ENCODE measurements at regions not wholly inside any gene's neighbourhood (a gene's known extent, or its start where the extent isn't known, plus 50 kb on each side); places are given as distances from the start of the nearest gene placed in this dataset.

GRCh38 chr5:17761326-17761725, 127.1 kb downstream of the TAF11L14 start:
- no peak for DNase-seq (ENCODE audit: low spot score)

GRCh38 chr5:17763301-17763700, 129.0 kb downstream of the TAF11L14 start:
- DNase-seq (ENCODE audit: low spot score): no peak

- DNase-seq (ENCODE audit: low spot score): no peak
These were observed 131.8 kb downstream of the TAF11L14 start for GRCh38 chr5:17766031-17766430.

DNA sequence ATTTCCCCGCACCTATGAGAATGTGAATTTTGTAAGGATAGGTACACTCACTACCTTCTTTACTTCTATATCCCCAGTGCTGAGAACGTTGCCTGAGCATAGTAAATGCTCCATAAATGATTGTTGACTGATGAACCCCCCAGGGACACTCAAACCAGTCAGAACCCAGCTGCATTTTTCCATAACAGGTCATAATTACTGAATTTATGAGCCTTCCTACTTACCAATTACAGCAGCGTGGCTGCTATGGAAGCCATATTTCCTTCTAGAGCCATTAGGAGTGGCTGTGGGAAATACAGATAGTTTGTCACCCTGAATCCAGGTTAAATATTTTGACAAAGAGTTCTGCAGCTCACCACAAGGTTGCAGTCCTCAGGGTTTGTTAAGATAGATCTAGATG, 135.0 kb downstream of the TAF11L14 start:
- no peak for DNase-seq (ENCODE audit: low spot score)

DNA sequence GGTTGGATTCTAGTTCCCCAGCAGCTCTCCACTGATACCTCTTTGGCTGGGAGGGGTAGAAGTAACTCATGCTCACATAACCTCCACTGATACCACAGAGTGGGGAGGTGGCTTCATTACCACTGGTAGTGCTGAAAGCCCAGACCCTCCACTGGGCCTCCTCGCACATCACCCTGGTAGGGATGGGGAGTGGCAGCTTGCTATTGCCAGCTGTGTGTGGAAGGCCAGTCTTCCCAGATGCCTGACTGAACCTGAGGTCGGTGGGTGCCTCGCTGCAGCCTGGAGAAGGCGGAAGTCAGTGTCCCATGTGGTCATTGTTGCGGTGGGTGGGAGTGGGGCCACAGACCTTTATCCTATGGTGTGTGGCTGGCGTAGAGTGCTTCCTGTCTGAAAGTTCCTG, 138.0 kb downstream of the TAF11L14 start:
- no peak for DNase-seq (ENCODE audit: low spot score)

DNA sequence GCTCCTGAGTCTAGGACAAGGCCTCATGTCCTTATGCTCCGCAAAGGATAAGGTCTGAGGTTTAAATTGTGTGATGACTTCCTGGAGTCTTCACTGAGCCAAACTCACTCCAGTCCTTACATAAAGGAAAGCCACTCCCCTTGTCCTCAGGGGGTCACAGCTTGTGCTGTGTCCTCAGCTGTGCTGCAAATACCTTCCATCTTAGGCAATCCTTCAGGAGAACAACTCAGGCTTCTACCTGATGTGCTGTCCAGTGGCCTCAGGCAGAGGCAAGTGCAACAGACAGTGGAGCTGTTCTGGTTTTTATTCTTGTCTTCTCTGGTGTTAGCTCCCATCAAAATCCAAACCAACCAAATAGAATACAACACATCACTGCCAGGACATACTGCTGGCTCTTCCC, 151.5 kb downstream of the TAF11L14 start:
- no peak for DNase-seq (ENCODE audit: low spot score)

DNA sequence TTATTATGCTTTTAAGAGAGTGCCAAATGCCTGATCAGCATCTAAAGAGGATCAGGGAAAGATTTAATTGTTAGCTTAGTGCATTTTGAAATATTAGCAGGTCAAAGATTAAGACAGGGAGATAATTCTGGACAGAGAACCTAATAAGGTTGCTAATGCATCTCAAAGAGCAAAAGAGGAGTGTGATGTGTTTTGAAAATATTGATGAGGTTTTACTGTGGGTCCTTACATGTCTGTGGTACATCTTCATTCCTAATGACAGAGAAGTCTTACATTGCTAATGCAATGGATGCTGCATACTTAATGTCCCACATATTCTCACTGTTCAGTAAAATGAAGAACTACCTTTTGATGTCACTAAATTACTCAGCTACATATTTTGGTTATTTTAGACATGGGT, 154.1 kb downstream of the TAF11L14 start:
- no peak for DNase-seq (ENCODE audit: low spot score)

DNA sequence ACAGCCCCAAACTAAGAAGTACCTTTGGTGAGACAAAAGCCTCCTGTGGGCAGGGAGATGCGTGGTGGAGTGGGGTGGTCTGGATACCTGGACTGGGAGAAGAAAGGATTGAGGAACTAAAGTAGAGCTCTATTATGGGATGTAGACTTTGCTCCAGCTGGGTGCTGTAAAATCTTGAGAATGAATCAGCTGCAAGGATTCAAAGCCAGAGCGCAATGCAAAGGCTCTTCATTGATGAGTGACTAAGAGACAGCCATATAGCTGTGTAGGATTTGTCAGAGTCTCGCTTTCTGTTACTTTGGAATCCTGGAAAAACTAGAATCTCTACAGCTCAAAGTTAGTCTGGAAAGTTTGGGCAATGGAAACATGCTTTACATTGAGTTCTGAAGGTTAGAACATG, 159.9 kb downstream of the TAF11L14 start:
- no peak for DNase-seq (ENCODE audit: low spot score)

DNA sequence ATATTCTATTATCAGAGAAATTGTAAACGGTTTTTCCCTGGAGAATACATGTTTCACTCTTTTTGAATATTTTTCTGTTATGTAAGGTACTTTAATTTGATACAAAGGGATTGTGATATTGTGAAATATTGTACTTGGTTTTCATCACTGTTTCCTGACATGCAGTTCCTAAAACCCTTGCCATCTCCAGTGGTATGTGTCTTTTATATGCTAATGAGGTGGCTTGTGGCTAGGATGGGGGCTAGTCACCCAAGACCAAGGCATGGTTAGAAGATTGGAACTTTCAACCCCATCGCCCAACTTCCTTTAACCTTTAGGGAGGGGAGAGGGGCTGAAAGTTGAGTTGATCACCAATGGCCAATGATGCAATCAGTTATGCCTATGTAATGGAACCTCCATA, 160.6 kb downstream of the TAF11L14 start:
- no peak for DNase-seq (ENCODE audit: low spot score)

- no peak for DNase-seq (ENCODE audit: low spot score)
These were observed 161.9 kb downstream of the TAF11L14 start for GRCh38 chr5:17796142-17796541.

DNA sequence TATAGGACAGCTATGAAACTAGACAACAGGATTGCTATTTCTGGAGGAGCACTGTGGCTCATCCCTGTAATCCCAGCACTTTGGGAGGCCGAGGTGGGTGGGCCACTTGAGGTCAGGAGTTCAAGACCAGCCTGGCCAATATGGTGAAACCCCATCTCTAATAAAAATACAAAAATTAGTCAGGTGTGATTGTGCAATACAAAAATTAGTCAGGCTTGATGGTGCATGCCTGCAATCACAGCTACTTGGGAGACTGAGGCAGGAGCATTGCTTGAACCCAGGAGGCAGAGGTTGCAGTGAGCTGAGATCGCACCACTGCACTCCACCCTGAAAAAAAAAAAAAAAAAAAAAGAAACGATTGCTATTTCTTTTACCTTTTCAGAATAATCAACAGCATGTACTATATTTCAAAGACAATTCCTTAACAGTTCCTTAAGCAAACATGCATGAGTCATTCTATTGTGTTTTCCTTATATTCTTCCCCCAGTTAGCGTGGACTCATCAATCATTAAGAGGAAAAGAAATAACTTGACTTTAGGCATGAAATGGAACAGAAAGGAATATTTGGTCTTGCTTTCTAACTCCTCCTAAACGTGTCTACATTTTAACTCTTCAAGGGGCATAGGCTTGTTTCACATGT, 162.6 kb downstream of the TAF11L14 start:
- no peak for DNase-seq (ENCODE audit: low spot score)

DNA sequence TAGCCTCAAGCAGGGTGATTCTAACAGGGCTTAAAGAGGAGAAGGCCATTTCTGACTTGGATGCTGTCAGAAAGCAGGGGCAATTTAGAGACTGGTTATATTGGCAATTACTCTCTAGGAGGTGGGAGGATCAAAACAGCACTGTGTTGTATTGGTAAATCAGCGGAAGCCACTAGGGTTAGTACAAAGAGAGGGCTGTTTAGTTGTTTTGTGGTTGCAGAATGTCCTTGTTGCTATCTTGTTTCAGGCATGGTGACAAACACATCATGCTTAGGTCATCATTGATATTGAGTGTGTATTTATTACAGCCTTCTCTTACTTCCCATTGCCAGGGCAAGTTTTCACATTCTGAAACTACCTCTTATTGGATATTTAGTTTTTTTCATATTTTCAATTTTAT, 165.3 kb downstream of the TAF11L14 start:
- no peak for DNase-seq (ENCODE audit: low spot score)

DNA sequence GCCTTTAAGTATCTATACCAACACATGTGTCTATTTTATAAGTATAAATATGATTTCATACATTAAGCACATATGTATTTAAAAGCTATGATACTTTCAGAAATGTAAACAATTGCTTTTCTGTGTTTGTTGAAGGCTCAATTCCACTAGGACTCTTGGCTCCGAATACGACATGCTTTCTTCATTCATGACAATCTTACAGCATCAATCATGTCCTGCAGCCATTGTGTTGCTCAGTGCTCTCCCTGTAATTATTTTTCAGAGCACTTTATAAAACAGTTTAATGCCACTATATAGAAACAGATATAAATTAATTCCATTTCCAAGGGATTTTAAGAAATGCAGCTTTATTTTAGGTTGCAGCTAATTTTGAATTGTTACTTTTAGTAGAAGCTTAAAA, 167.3 kb downstream of the TAF11L14 start:
- DNase-seq (ENCODE audit: low spot score): no peak

DNA sequence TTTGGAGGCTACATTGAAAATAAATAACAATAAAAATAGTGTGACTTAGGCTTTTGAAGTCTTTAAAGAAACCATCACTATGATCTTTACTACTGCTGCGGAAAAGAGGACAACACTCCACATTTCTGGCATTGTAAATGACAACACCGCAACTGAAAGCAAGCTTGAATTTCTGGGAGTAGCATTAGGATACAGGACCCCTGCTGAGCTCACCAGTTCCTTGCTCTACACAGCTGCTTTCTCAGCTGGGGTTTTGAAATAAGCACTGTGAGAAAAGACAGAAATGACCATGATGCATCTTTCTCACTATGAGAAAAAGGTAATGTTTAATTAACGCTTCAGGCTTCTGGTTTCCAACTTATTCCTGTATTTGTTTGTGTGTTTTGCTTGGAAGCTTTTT, 168.0 kb downstream of the TAF11L14 start:
- DNase-seq (ENCODE audit: low spot score): no peak

DNA sequence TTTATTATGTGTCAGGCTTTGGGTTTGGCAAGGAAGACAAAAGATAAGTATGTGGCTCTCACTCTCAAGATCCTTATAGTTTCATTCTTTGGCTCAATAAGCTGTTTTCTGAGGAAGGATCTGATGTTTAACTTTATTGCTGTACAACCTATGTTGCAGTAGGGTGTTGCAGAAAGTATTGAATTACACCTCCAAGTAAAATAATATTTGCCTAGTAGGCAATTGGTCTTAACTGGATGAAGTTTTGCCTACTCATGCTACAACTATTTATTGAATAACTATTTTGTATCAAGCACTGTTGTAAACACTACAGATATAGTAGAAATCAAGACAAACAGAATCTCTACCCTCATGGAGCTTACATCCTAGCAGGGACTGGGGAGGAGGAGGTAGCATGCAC, 169.7 kb downstream of the TAF11L14 start:
- no peak for DNase-seq (ENCODE audit: low spot score)

DNA sequence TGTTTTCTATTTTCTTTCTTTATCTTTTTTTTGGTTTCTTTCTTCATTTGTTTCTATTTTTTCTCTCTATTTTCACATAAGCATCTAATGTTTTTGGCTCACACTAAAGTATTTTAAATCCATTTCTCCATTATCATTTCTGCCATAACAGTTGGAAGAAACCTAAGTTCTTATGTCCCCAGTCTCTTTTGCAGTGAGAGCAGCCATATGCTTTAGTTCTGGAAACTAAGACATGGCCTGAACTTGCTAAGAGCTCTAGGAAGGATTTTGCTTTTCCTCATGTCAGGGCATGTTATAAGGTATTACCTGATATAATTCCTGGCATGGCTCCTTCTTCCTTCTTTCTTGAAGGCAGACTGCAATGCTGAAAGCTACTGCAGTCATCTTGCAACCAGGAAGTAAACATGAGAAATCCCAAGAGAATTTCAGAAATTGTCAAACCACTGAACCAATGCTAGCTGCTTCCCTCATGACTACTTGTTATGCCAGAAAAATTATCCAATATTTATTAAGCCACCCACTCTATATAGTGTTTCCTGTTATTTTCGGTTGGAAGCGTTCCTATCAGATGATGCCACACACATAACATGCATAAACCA, 171.1 kb downstream of the TAF11L14 start:
- no peak for DNase-seq (ENCODE audit: low spot score)

DNA sequence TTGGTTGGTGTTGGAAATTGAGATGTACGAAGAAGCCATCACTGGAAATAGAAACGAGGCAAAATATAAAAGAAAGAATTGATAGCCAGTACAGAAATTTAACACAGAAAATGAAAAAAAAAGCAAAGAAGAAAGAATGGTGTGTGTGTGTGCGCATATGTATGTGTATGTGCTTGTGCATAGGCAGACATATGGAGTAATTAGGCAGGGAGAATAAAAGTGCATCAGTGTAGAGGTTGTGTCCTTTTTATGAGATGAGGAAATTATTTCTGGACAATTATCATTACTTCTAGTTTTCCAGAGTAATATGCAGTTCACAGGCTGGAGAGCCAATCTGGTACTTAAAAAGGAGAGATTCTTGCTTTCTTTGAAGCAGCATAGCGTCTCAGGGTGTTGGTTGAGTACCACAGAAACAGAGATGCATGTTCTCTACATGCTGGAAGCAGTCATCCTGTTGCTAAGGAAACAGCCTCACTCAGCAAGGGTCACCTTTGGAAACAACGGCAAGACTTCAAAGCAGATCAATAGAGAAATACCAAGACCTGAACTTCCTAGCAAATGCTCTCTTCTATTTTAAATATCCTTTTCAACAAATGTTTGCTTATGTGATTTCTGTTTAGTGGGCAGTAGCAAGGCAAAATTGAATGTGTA, 172.7 kb downstream of the TAF11L14 start:
- DNase-seq (ENCODE audit: low spot score): no peak

DNA sequence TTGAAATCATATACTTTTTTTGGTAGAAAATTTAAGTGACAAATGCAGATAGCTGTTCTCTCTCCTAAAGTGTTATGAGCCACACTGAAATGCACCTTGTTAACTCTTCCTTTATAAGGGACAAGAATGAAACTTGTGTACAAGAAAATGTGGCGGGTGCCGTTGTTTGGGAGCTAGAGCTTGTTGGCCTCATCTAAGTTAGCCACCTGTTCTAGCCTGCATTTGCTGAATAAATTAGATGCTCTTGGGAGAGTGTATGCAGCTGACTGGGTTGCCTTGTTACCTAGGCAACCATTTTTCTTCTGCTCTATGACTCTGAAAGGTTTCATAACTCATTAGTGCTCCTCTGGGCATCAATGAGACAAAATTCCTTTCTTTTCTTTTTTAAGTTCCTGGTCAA, 174.3 kb downstream of the TAF11L14 start:
- DNase-seq (ENCODE audit: low spot score): no peak

DNA sequence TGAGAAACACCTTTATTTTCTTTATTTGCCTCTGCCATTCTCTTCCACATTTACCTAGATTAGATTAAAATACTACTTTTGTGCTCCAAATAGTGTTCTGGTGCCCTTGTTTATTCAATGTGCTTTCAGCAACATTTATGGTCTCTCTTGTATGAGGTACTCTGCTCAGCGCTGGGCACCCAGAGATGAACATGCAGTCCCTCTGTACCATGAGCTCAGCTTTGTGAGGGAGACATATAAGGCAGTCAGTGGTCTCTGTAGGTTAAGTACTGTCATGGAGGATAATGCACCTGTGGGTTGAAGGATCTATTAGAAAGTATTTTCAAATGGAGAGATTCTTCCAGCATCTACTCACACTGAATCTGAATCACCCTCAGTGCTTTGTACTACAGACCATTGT, 176.5 kb downstream of the TAF11L14 start:
- no peak for DNase-seq (ENCODE audit: low spot score)

DNA sequence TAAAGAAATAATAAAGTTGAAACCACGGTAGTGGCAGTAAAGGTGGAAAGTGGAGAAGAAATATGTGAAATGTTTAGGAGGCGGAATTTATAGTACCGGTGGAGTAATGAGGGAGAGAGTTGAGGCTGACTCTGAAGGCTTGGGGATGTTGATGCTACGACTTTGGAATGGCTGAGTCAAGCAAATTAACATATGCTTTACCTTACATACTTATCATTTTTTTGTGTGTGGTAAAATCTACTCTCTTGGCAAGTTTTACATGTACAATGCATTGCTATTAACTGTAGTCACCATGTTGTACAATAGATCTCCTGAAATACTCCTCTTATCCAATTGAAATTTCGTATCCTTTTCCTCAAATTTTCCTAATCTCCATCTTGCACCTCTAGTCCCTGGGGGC, 179.0 kb downstream of the TAF11L14 start:
- no peak for DNase-seq (ENCODE audit: low spot score)

- DNase-seq (ENCODE audit: low spot score): no peak
These were observed 182.2 kb downstream of the TAF11L14 start for GRCh38 chr5:17816505-17816904.

- no peak for DNase-seq (ENCODE audit: low spot score)
These were observed 182.7 kb downstream of the TAF11L14 start for GRCh38 chr5:17816944-17817343.

GRCh38 chr5:17817990-17818389, 183.7 kb downstream of the TAF11L14 start:
- DNase-seq (ENCODE audit: low spot score): no peak

DNA sequence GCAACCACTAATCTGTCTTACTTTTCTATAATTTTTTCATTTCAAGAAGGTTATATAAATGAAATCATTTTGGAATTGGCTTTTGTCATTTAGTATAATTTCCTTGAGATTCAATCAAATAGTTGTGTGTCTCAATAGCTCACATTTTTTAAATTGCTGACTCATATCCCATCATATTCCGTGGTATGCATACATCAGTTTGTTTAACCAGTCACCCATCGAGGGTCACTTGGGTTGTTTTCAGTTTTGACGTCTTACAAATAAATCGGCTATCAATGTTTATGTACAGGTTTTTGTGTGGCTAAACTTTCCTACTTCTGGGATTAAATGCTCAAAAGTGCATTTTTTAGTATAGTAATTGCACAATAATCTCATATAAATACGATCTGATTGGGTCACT, 185.5 kb downstream of the TAF11L14 start:
- DNase-seq (ENCODE audit: low spot score): no peak
